ENCODE measurements at regions not wholly inside any gene's neighbourhood (a gene's known extent, or its start where the extent isn't known, plus 50 kb on each side); places are given as distances from the start of the nearest gene placed in this dataset.

DNA sequence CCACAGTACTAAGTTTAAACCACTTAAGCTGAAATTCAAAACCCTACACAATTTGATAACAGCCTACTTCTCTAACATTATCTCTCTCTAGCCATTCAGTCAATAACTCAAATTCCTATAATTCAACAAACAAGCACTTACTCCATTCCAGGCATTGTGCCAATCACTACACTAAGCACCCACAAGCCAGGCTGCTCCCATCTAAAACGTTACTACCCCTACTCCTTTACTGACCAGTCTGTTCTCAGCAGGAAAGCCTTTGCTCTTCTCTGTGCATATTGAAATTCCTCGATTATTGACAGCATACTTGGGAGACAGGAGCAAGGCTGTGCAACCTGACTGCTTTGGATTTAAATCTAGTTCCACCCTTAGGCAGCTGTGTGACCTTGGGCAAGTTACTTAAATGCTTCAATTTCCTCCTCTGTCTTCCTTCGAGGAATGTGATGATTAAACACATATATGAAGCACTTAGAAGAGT is 177.2 kb upstream of the THBS1 start:
- ATAC-seq, result peak; percentile 70
- 0 out of 2 replicates have a peak, but pooled peaks have one; percentile 77 for TF ChIP-seq GLIS3 (CRISPR knock-in tag; IDR thresholded peaks at IDR 0.05)
- TF ChIP-seq, protein P1, sequence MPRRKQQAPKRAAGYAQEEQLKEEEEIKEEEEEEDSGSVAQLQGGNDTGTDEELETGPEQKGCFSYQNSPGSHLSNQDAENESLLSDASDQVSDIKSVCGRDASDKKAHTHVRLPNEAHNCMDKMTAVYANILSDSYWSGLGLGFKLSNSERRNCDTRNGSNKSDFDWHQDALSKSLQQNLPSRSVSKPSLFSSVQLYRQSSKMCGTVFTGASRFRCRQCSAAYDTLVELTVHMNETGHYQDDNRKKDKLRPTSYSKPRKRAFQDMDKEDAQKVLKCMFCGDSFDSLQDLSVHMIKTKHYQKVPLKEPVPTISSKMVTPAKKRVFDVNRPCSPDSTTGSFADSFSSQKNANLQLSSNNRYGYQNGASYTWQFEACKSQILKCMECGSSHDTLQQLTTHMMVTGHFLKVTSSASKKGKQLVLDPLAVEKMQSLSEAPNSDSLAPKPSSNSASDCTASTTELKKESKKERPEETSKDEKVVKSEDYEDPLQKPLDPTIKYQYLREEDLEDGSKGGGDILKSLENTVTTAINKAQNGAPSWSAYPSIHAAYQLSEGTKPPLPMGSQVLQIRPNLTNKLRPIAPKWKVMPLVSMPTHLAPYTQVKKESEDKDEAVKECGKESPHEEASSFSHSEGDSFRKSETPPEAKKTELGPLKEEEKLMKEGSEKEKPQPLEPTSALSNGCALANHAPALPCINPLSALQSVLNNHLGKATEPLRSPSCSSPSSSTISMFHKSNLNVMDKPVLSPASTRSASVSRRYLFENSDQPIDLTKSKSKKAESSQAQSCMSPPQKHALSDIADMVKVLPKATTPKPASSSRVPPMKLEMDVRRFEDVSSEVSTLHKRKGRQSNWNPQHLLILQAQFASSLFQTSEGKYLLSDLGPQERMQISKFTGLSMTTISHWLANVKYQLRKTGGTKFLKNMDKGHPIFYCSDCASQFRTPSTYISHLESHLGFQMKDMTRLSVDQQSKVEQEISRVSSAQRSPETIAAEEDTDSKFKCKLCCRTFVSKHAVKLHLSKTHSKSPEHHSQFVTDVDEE (CRISPR knock-in tag; IDR thresholded peaks at IDR 0.05), result 0 out of 2 replicates have a peak, but pooled peaks have one; percentile 33
- no peak for TF ChIP-seq TCF4 (CRISPR knock-in tag; IDR thresholded peaks at IDR 0.05; ENCODE audit: borderline replicate concordance)
- no peak for TF ChIP-seq ARNTL (CRISPR knock-in tag; IDR thresholded peaks at IDR 0.05; ENCODE audit: borderline replicate concordance, low read depth)
- no peak for TF ChIP-seq BACH2 (CRISPR knock-in tag; IDR thresholded peaks at IDR 0.05; ENCODE audit: borderline replicate concordance)
- TF ChIP-seq OSR1 (CRISPR knock-in tag; IDR thresholded peaks at IDR 0.05), result no peak
- no peak for TF ChIP-seq ZNF70 (CRISPR knock-in tag; IDR thresholded peaks at IDR 0.05)
- peak; percentile 96 for TF ChIP-seq ISL1 (CRISPR knock-in tag; IDR thresholded peaks at IDR 0.05)
- TF ChIP-seq ZFP3 (CRISPR knock-in tag; IDR thresholded peaks at IDR 0.05), result no peak
- TF ChIP-seq, protein P2, sequence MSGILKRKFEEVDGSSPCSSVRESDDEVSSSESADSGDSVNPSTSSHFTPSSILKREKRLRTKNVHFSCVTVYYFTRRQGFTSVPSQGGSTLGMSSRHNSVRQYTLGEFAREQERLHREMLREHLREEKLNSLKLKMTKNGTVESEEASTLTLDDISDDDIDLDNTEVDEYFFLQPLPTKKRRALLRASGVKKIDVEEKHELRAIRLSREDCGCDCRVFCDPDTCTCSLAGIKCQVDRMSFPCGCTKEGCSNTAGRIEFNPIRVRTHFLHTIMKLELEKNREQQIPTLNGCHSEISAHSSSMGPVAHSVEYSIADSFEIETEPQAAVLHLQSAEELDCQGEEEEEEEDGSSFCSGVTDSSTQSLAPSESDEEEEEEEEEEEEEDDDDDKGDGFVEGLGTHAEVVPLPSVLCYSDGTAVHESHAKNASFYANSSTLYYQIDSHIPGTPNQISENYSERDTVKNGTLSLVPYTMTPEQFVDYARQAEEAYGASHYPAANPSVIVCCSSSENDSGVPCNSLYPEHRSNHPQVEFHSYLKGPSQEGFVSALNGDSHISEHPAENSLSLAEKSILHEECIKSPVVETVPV (CRISPR knock-in tag; IDR thresholded peaks at IDR 0.05), result 0 out of 2 replicates have a peak, but pooled peaks have one; percentile 21

- TF ChIP-seq ZNF8 (CRISPR knock-in tag; IDR thresholded peaks at IDR 0.05), result no peak
- TF ChIP-seq ISL1 (CRISPR knock-in tag; IDR thresholded peaks at IDR 0.05), result peak; percentile 52
- no peak for TF ChIP-seq ESRRG (CRISPR knock-in tag; IDR thresholded peaks at IDR 0.05)
Observed at GRCh38 chr15:39404767-39405181, 176.1 kb upstream of the THBS1 start.

GRCh38 chr15:39406485-39406884 is 174.4 kb upstream of the THBS1 start:
- no peak for TF ChIP-seq TCF4 (CRISPR knock-in tag; IDR thresholded peaks at IDR 0.05; ENCODE audit: borderline replicate concordance)
- TF ChIP-seq ZNF70 (CRISPR knock-in tag; IDR thresholded peaks at IDR 0.05), result no peak
- TF ChIP-seq ZC3H10 (CRISPR knock-in tag; IDR thresholded peaks at IDR 0.05), result no peak
- TF ChIP-seq ESRRG (CRISPR knock-in tag; IDR thresholded peaks at IDR 0.05), result no peak
- TF ChIP-seq, protein P3, sequence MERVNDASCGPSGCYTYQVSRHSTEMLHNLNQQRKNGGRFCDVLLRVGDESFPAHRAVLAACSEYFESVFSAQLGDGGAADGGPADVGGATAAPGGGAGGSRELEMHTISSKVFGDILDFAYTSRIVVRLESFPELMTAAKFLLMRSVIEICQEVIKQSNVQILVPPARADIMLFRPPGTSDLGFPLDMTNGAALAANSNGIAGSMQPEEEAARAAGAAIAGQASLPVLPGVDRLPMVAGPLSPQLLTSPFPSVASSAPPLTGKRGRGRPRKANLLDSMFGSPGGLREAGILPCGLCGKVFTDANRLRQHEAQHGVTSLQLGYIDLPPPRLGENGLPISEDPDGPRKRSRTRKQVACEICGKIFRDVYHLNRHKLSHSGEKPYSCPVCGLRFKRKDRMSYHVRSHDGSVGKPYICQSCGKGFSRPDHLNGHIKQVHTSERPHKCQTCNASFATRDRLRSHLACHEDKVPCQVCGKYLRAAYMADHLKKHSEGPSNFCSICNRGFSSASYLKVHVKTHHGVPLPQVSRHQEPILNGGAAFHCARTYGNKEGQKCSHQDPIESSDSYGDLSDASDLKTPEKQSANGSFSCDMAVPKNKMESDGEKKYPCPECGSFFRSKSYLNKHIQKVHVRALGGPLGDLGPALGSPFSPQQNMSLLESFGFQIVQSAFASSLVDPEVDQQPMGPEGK (CRISPR knock-in tag; IDR thresholded peaks at IDR 0.05; ENCODE audit: borderline replicate concordance), result no peak
- TF ChIP-seq SNAI2 (CRISPR knock-in tag; IDR thresholded peaks at IDR 0.05), result no peak
- TF ChIP-seq BACH2 (CRISPR knock-in tag; IDR thresholded peaks at IDR 0.05; ENCODE audit: borderline replicate concordance), result no peak
- no peak for TF ChIP-seq OSR1 (CRISPR knock-in tag; IDR thresholded peaks at IDR 0.05)
- ATAC-seq, result no peak

More at GRCh38 chr15:39404767-39405181, 176.1 kb upstream of the THBS1 start:
- peak; percentile 46; the same call in 2 of the 3 replicates for ATAC-seq

DNA sequence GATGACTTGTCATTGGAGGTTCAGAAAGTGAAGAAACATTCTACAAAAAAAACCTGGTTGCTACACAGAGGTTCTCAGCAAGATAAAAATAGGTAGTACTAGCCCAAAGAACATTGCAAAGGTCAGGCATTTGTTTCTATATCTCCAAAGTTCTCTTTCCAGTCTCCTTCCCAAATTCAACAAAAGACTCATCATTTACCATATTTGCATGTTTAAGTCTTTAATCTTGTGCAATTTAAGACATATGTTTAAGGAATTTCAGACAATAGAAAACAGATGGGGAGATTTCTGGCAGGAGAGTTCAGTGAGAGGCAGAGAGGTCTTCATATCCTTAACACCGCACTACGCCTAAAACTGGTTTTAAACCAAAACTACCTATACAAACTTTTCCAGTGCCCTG is 173.8 kb upstream of the THBS1 start:
- ATAC-seq, result peak; percentile 62
- TF ChIP-seq CSDC2 (CRISPR knock-in tag; IDR thresholded peaks at IDR 0.05) (no peak), ZNF565 (CRISPR knock-in tag; conservative IDR thresholded peaks at IDR 0.05; ENCODE audit: low read depth) (no peak), ZFP30 (CRISPR knock-in tag; IDR thresholded peaks at IDR 0.05) (no peak), TCF4 (CRISPR knock-in tag; IDR thresholded peaks at IDR 0.05; ENCODE audit: borderline replicate concordance) (no peak), ESRRG (CRISPR knock-in tag; IDR thresholded peaks at IDR 0.05) (no peak), OSR1 (CRISPR knock-in tag; IDR thresholded peaks at IDR 0.05) (no peak), TOX (CRISPR knock-in tag; IDR thresholded peaks at IDR 0.05; ENCODE audit: borderline replicate concordance) (no peak), BACH2 (CRISPR knock-in tag; IDR thresholded peaks at IDR 0.05; ENCODE audit: borderline replicate concordance) (no peak), ISL1 (CRISPR knock-in tag; IDR thresholded peaks at IDR 0.05) (no peak), PPARA (CRISPR knock-in tag; IDR thresholded peaks at IDR 0.05; ENCODE audit: borderline replicate concordance) (no peak), SNAI2 (CRISPR knock-in tag; IDR thresholded peaks at IDR 0.05) (no peak)
- TF ChIP-seq, protein P1 (CRISPR knock-in tag; IDR thresholded peaks at IDR 0.05), result no peak
- TF ChIP-seq, protein P3 (CRISPR knock-in tag; IDR thresholded peaks at IDR 0.05; ENCODE audit: borderline replicate concordance), result no peak
- TF ChIP-seq, protein P4, sequence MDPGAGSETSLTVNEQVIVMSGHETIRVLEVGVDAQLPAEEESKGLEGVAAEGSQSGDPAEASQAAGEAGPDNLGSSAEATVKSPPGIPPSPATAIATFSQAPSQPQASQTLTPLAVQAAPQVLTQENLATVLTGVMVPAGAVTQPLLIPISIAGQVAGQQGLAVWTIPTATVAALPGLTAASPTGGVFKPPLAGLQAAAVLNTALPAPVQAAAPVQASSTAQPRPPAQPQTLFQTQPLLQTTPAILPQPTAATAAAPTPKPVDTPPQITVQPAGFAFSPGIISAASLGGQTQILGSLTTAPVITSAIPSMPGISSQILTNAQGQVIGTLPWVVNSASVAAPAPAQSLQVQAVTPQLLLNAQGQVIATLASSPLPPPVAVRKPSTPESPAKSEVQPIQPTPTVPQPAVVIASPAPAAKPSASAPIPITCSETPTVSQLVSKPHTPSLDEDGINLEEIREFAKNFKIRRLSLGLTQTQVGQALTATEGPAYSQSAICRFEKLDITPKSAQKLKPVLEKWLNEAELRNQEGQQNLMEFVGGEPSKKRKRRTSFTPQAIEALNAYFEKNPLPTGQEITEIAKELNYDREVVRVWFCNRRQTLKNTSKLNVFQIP (CRISPR knock-in tag; IDR thresholded peaks at IDR 0.05; ENCODE audit: borderline replicate concordance, low read depth), result no peak
